Naive B cell (primary cell): ENCODE measurements at regions not wholly inside any gene's neighbourhood (a gene's known extent, or its start where the extent isn't known, plus 50 kb on each side); places are given as distances from the start of the nearest gene placed in this dataset.

Experiments
- ATAC-seq, 2 donors: fragments of 150-1000 bp; cut with Tn5 transposase; 2 replicates each; pipeline ENCODE4 v1.10.0; 2021; ENCODE audit warnings: low read depth in 2 of 2, mild to moderate bottlenecking in 2 of 2, moderate library complexity in 2 of 2
- DNase-seq: peaks from one replicate; pipeline ENCODE4 v3.0.0; 2022
- H3K27ac Mint-ChIP-seq, 6 donors: one replicate each; pipeline ENCODE4 v1.8.0; 2020 to 2022; ENCODE audit warnings: mild to moderate bottlenecking in 6 of 6, mixed read lengths in 6 of 6, moderate library complexity in 5 of 6, inconsistent platforms in 2 of 6
- H3K27me3 Mint-ChIP-seq, 3 donors: one replicate each; pipeline ENCODE4 v1.8.0; 2021 to 2022; ENCODE audit warnings: mixed read lengths in 3 of 3, mild to moderate bottlenecking in 1 of 3
- H3K36me3 Mint-ChIP-seq, 2 donors: one replicate each; pipeline ENCODE4 v1.8.0; 2020 to 2022; ENCODE audit warnings: mixed read lengths in 2 of 2, inconsistent platforms in 1 of 2, mild to moderate bottlenecking in 1 of 2
- H3K4me1 Mint-ChIP-seq, 3 donors: one replicate each; pipeline ENCODE4 v1.8.0; 2020 to 2022; ENCODE audit warnings: mixed read lengths in 3 of 3, inconsistent platforms in 1 of 3, mild to moderate bottlenecking in 1 of 3, moderate library complexity in 1 of 3
- H3K4me3 Mint-ChIP-seq, 8 donors: one replicate each; pipeline ENCODE4 v1.8.0; 2020 to 2022; ENCODE audit warnings: mild to moderate bottlenecking in 8 of 8, mixed read lengths in 8 of 8, moderate library complexity in 8 of 8, inconsistent platforms in 2 of 8
- H3K9me3 Mint-ChIP-seq, 7 donors: one replicate each; pipeline ENCODE4 v1.8.0; 2020 to 2022; ENCODE audit warnings: mixed read lengths in 7 of 7, mild to moderate bottlenecking in 5 of 7, inconsistent platforms in 2 of 7, moderate library complexity in 1 of 7

GRCh38 chr3:193941486-193941885, 194.5 kb upstream of the HES1 start:
- DNase-seq = no peak
- no peaks in the 10 kb centered on the region for H3K9me3 Mint-ChIP-seq
- H3K27me3 Mint-ChIP-seq = peaks cover 26 to 42% (median 35%) of the 10 kb centered on the region in 3 donors
- H3K36me3 Mint-ChIP-seq = no peaks in the 10 kb centered on the region
- peak overlapping the region in 2 of 6 donors; percentile 81 to 83 for H3K27ac Mint-ChIP-seq
- no peak for ATAC-seq
- peak overlapping the region in 1 of 8 donors; percentile 78 for H3K4me3 Mint-ChIP-seq
- peaks cover 0 to 3% (median 0%) of the 10 kb centered on the region in 3 donors for H3K4me1 Mint-ChIP-seq

GRCh38 chr3:193942516-193943055, 193.4 kb upstream of the HES1 start:
- ATAC-seq (no peak), DNase-seq (no peak)
- Mint-ChIP-seq H3K36me3 (no peaks in the 10 kb centered on the region), H3K27ac (no peak overlapping the region), H3K9me3 (no peaks in the 10 kb centered on the region), H3K27me3 (peaks cover 23 to 50% (median 42%) of the 10 kb centered on the region in 3 donors), H3K4me1 (peaks cover 0 to 2% (median 0%) of the 10 kb centered on the region in 3 donors), H3K4me3 (no peak overlapping the region)

- Mint-ChIP-seq H3K4me1 (no peaks in the 10 kb centered on the region), H3K27me3 (peaks cover 20 to 47% (median 38%) of the 10 kb centered on the region in 3 donors), H3K9me3 (no peaks in the 10 kb centered on the region), H3K4me3 (no peak overlapping the region), H3K36me3 (no peaks in the 10 kb centered on the region), H3K27ac (no peak overlapping the region)
- DNase-seq (no peak), ATAC-seq (no peak)
These were observed 192.7 kb upstream of the HES1 start for GRCh38 chr3:193943200-193943599.

GRCh38 chr3:193943851-193944517, 192.0 kb upstream of the HES1 start:
- DNase-seq (no peak), ATAC-seq (no peak)
- Mint-ChIP-seq H3K4me1 (peaks cover 5 to 7% (median 5%) of the 10 kb centered on the region in 3 donors), H3K4me3 (no peak overlapping the region), H3K36me3 (no peaks in the 10 kb centered on the region), H3K27me3 (peaks cover 21 to 49% (median 45%) of the 10 kb centered on the region in 3 donors), H3K27ac (no peak overlapping the region), H3K9me3 (no peaks in the 10 kb centered on the region)

GRCh38 chr3:193944518-193944884, 191.4 kb upstream of the HES1 start:
- H3K36me3 Mint-ChIP-seq = no peaks in the 10 kb centered on the region

GRCh38 chr3:193945143-193945542, 190.8 kb upstream of the HES1 start:
- no peak overlapping the region for H3K27ac Mint-ChIP-seq
- peaks cover 20 to 49% (median 36%) of the 10 kb centered on the region in 3 donors for H3K27me3 Mint-ChIP-seq
- H3K9me3 Mint-ChIP-seq = no peaks in the 10 kb centered on the region
- ATAC-seq = no peak
- H3K4me1 Mint-ChIP-seq = peaks cover 5 to 7% (median 5%) of the 10 kb centered on the region in 3 donors
- H3K36me3 Mint-ChIP-seq = no peaks in the 10 kb centered on the region
- no peak for DNase-seq
- no peak overlapping the region for H3K4me3 Mint-ChIP-seq

More at GRCh38 chr3:193944518-193944884, 191.4 kb upstream of the HES1 start:
- ATAC-seq (no peak), DNase-seq (no peak)
- Mint-ChIP-seq H3K27ac (no peak overlapping the region), H3K27me3 (peaks cover 19 to 50% (median 43%) of the 10 kb centered on the region in 3 donors), H3K4me1 (peaks cover 5 to 7% (median 5%) of the 10 kb centered on the region in 3 donors), H3K9me3 (no peaks in the 10 kb centered on the region), H3K4me3 (no peak overlapping the region)

- Mint-ChIP-seq H3K27ac (no peak overlapping the region), H3K27me3 (peaks cover 21 to 53% (median 33%) of the 10 kb centered on the region in 3 donors), H3K4me1 (peaks cover 5 to 7% (median 5%) of the 10 kb centered on the region in 3 donors), H3K36me3 (no peaks in the 10 kb centered on the region), H3K9me3 (no peaks in the 10 kb centered on the region), H3K4me3 (no peak overlapping the region)
- DNase-seq (no peak), ATAC-seq (no peak)
These were observed 189.0 kb upstream of the HES1 start for GRCh38 chr3:193946945-193947344.

GRCh38 chr3:193947596-193947995, 188.4 kb upstream of the HES1 start:
- H3K27ac Mint-ChIP-seq = no peak overlapping the region
- H3K4me1 Mint-ChIP-seq = peaks cover 5 to 7% (median 5%) of the 10 kb centered on the region in 3 donors
- H3K27me3 Mint-ChIP-seq = peaks cover 24 to 55% (median 38%) of the 10 kb centered on the region in 3 donors
- H3K36me3 Mint-ChIP-seq = no peaks in the 10 kb centered on the region
- DNase-seq = no peak
- no peaks in the 10 kb centered on the region for H3K9me3 Mint-ChIP-seq
- no peak overlapping the region for H3K4me3 Mint-ChIP-seq
- ATAC-seq = no peak

GRCh38 chr3:193948459-193948858, 187.5 kb upstream of the HES1 start:
- H3K4me1 Mint-ChIP-seq = peaks cover 5 to 7% (median 5%) of the 10 kb centered on the region in 3 donors
- no peak for ATAC-seq
- peaks cover 0 to 5% (median 0%) of the 10 kb centered on the region in 7 donors for H3K9me3 Mint-ChIP-seq
- peaks cover 28 to 63% (median 42%) of the 10 kb centered on the region in 3 donors for H3K27me3 Mint-ChIP-seq
- no peak for DNase-seq
- H3K36me3 Mint-ChIP-seq = peaks cover 0 to 3% of the 10 kb centered on the region in 2 donors
- H3K4me3 Mint-ChIP-seq = peak overlapping the region in 1 of 8 donors; percentile 48
- H3K27ac Mint-ChIP-seq = peak overlapping the region in 2 of 6 donors; percentile 21 to 41

GRCh38 chr3:193951859-193952258, 184.1 kb upstream of the HES1 start:
- H3K4me1 Mint-ChIP-seq = peaks cover 5 to 7% (median 7%) of the 10 kb centered on the region in 3 donors
- no peak overlapping the region for H3K27ac Mint-ChIP-seq
- ATAC-seq (no peak), DNase-seq (no peak)
- H3K4me3 Mint-ChIP-seq = no peak overlapping the region
- H3K36me3 Mint-ChIP-seq = peaks cover 0 to 29% of the 10 kb centered on the region in 2 donors
- H3K9me3 Mint-ChIP-seq = peaks cover 4 to 31% (median 22%) of the 10 kb centered on the region in 7 donors
- peaks cover 22 to 68% (median 23%) of the 10 kb centered on the region in 3 donors for H3K27me3 Mint-ChIP-seq

GRCh38 chr3:193954752-193955151, 181.2 kb upstream of the HES1 start:
- Mint-ChIP-seq H3K27me3 (peaks cover 28 to 66% (median 31%) of the 10 kb centered on the region in 3 donors), H3K4me1 (peaks cover 0 to 3% (median 0%) of the 10 kb centered on the region in 3 donors), H3K36me3 (peaks cover 0 to 29% of the 10 kb centered on the region in 2 donors), H3K9me3 (peaks cover 4 to 31% (median 22%) of the 10 kb centered on the region in 7 donors), H3K4me3 (no peak overlapping the region), H3K27ac (no peak overlapping the region)
- DNase-seq = no peak
- no peak for ATAC-seq

GRCh38 chr3:193955719-193956118, 180.2 kb upstream of the HES1 start:
- peaks cover 4 to 31% (median 22%) of the 10 kb centered on the region in 7 donors for H3K9me3 Mint-ChIP-seq
- no peak for ATAC-seq
- no peak overlapping the region for H3K4me3 Mint-ChIP-seq
- DNase-seq = no peak
- no peak overlapping the region for H3K27ac Mint-ChIP-seq
- H3K27me3 Mint-ChIP-seq = peaks cover 38 to 69% (median 39%) of the 10 kb centered on the region in 3 donors
- H3K36me3 Mint-ChIP-seq = peaks cover 0 to 29% of the 10 kb centered on the region in 2 donors
- H3K4me1 Mint-ChIP-seq = peaks cover 0 to 3% (median 0%) of the 10 kb centered on the region in 3 donors

- no peak overlapping the region for H3K4me3 Mint-ChIP-seq
- no peak for ATAC-seq
- H3K27me3 Mint-ChIP-seq = peaks cover 59 to 77% (median 67%) of the 10 kb centered on the region in 3 donors
- peaks cover 0 to 21% of the 10 kb centered on the region in 2 donors for H3K36me3 Mint-ChIP-seq
- peaks cover 0 to 3% (median 0%) of the 10 kb centered on the region in 3 donors for H3K4me1 Mint-ChIP-seq
- H3K27ac Mint-ChIP-seq = peak overlapping the region in 1 of 6 donors; percentile 24
- peaks cover 2 to 13% (median 7%) of the 10 kb centered on the region in 7 donors for H3K9me3 Mint-ChIP-seq
- DNase-seq = no peak
These were observed 176.1 kb upstream of the HES1 start for GRCh38 chr3:193959861-193960260.
